Dendritic cell treated with granulocyte-macrophage colony-stimulating factor and Interleukin-4, amounts not matched to agents 40 ng/mL and 50 ng/mL, for 4 days (primary cell): ENCODE measurements at regions not wholly inside any gene's neighbourhood (a gene's known extent, or its start where the extent isn't known, plus 50 kb on each side); places are given as distances from the start of the nearest gene placed in this dataset.

Experiments used
- H3K27ac Mint-ChIP-seq: one replicate; pipeline ENCODE4 v1.8.0; 2022; ENCODE audit warnings: mild to moderate bottlenecking, mixed read lengths
- H3K27me3 Mint-ChIP-seq: one replicate; pipeline ENCODE4 v1.8.0; 2022; ENCODE audit warnings: mild to moderate bottlenecking, mixed read lengths
- H3K36me3 Mint-ChIP-seq: one replicate; pipeline ENCODE4 v1.8.0; 2022; ENCODE audit warnings: low read depth, mixed read lengths
- H3K4me1 Mint-ChIP-seq: one replicate; pipeline ENCODE4 v1.8.0; 2022; ENCODE audit warnings: low read depth, mixed read lengths
- H3K4me3 Mint-ChIP-seq: one replicate; pipeline ENCODE4 v1.8.0; 2022; ENCODE audit warnings: mild to moderate bottlenecking, moderate library complexity, mixed read lengths
- H3K9me3 Mint-ChIP-seq: one replicate; pipeline ENCODE4 v1.8.0; 2022; ENCODE audit warnings: mixed read lengths
- intact Hi-C: fragments of 100-400 bp; cut with micrococcal nuclease; formaldehyde crosslinking; loops from one replicate; pipeline ENCODE4 v1.15.0; 2022

DNA sequence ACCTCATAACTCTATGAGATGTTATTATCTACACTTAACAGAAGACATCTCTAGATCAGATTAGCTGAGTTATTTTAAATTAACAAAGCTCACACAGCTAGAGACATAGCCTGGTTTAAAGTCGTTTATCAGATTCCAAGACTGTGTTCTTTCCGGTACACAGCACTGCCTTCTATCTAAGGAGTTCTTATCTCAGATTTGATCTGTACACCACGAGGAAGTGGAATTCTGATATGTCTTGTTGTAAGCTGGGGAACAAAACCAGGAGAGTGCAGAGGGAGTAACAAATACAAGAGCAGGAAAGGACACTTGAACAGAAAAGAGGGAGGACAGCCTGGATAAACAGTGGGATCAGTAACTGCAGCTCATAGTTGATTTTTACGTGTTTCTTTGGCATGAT, 61.7 kb upstream of the KCNMB2 start:
- no peaks in the 10 kb centered on the region for H3K27me3 Mint-ChIP-seq
- H3K4me1 Mint-ChIP-seq, result no peaks in the 10 kb centered on the region
- H3K27ac Mint-ChIP-seq, result no peak overlapping the region
- intact Hi-C loops, result no loop called here
- no peaks in the 10 kb centered on the region for H3K9me3 Mint-ChIP-seq
- H3K4me3 Mint-ChIP-seq, result no peak overlapping the region
- H3K36me3 Mint-ChIP-seq, result no peaks in the 10 kb centered on the region

DNA sequence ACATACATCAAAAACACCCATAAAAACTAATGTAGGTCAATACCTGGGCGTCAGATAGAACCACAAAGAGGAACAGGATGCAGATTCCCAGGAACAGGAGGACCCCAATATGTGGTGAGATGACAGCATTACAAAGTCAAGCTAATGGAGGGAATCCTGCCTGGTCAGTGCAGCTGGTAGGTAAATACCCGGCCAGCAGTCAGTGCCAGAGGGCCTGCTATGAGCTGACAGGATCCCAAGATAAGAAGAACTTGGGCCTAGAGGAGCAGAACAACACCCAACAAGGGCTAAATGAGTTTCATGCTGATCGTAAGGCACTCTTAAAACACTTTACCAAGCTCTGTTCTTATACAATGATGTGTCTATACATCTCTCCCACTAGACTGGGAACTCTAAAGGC, 61.2 kb upstream of the KCNMB2 start:
- Mint-ChIP-seq H3K4me1 (no peaks in the 10 kb centered on the region), H3K4me3 (no peak overlapping the region), H3K9me3 (no peaks in the 10 kb centered on the region), H3K27ac (no peak overlapping the region), H3K36me3 (no peaks in the 10 kb centered on the region), H3K27me3 (no peaks in the 10 kb centered on the region)
- intact Hi-C loops, result no loop called here

DNA sequence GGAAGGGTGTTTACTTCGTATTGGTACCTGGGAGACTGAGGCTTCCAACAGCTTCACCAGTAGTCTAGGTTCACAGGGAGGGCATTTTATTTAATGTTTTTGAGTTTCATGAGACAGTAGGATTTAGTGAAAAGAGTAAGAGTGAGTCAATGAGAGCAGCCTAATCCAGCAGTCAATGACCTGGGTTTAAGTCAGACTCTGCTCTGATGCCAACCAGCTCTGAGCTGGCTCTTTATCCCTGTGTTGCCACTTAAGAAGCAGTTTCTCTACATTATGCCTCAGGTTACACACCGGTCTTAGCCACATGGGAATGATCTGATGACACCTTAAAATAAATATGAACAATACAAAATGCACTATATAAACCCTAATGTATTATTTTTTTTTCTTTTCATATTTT, 59.4 kb upstream of the KCNMB2 start:
- intact Hi-C loops, result no loop called here
- no peaks in the 10 kb centered on the region for H3K36me3 Mint-ChIP-seq
- H3K9me3 Mint-ChIP-seq, result no peaks in the 10 kb centered on the region
- H3K27me3 Mint-ChIP-seq, result no peaks in the 10 kb centered on the region
- H3K4me3 Mint-ChIP-seq, result no peak overlapping the region
- H3K4me1 Mint-ChIP-seq, result no peaks in the 10 kb centered on the region
- no peak overlapping the region for H3K27ac Mint-ChIP-seq

DNA sequence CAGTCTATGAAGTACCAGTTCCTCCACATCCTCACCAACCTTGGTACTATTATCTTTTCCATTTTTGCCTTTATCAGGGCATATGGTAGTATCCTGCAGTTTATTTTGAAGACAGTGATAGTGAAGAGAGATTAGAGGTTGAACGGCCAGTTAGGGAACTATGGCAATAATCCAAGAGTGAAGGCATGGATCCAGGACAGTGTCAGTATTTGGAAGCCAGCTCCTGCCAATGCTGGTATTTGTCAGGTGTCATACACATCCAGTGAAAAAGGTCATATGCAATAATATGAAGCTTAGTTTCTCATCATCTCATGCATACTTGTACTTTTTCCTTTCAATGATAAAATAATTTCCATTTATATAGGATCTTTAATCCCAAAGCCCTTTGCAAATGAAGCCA, 56.8 kb upstream of the KCNMB2 start:
- intact Hi-C loops, result no loop called here
- no peaks in the 10 kb centered on the region for H3K36me3 Mint-ChIP-seq

DNA sequence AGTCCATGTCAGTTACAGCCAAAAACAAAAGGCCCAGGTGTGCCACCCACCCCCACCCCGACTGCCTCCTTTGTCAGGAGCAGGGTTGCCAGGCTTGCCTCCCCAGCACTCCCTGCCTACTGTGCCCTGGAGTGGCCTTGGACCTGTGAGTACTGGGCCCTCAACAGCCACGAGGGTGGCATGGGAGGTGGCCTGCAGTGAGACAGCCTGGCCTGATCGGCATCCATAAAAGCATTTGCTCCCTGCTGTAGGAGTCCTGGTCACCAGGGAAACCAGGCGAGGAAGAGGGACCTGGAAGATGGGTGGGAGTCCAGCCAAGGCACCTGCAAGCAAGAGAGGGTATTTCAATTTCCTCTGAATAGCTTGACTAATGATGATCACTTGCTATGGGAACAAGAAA, 56.4 kb upstream of the KCNMB2 start:
- Mint-ChIP-seq H3K27me3 (no peaks in the 10 kb centered on the region), H3K36me3 (no peaks in the 10 kb centered on the region)
- intact Hi-C loops, result no loop called here

More for the DNA sequence above, 56.8 kb upstream of the KCNMB2 start:
- Mint-ChIP-seq H3K9me3 (no peaks in the 10 kb centered on the region), H3K27ac (no peak overlapping the region), H3K4me1 (no peaks in the 10 kb centered on the region), H3K27me3 (no peaks in the 10 kb centered on the region), H3K4me3 (no peak overlapping the region)

DNA sequence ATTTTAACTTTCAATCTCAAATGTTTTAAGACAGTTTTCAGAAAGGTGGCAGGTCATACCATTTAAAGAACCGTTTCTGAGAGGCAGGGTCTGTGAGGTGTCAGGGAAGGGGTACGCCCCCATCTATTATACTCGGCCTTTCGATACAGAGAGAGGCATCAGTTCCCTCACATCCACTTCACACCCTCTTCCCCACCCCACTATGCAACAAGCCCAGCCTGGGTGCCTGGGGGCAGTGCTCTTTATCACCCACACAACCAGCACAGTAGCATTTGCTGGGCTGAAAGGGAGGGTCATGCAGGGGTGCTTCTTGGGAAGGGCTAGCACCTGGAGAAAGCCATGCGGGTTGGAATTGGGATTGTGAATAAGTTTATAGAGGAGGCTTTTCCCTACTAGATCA, 56.0 kb upstream of the KCNMB2 start:
- Mint-ChIP-seq H3K36me3 (no peaks in the 10 kb centered on the region), H3K4me3 (no peak overlapping the region), H3K27me3 (no peaks in the 10 kb centered on the region), H3K27ac (no peak overlapping the region), H3K4me1 (no peaks in the 10 kb centered on the region), H3K9me3 (peaks cover 5% of the 10 kb centered on the region)
- intact Hi-C loops, result no loop called here

More for the DNA sequence above, 56.4 kb upstream of the KCNMB2 start:
- Mint-ChIP-seq H3K27ac (no peak overlapping the region), H3K4me1 (no peaks in the 10 kb centered on the region), H3K9me3 (peaks cover under 1% of the 10 kb centered on the region), H3K4me3 (no peak overlapping the region)

DNA sequence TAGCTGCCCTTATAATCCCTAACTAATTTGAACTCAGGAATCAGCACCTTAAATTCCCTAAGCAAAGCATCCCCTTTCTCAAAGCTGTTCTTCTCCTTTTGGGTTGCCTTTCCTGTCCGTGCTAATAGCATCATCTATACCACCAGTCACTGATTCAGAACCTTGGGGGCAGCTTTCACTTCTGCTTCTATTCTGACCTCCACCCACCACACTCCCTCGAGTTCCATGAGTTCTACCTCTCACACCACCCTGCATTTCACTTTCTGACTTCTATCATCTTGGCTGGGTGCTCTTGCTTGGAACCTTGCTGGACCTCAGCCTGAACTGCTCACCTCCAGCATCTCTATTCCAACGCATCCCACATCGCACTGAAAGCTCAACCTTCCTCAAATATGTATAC, 55.4 kb upstream of the KCNMB2 start:
- no peaks in the 10 kb centered on the region for H3K36me3 Mint-ChIP-seq
- no peaks in the 10 kb centered on the region for H3K4me1 Mint-ChIP-seq
- peaks cover 6% of the 10 kb centered on the region for H3K9me3 Mint-ChIP-seq
- intact Hi-C loops, result no loop called here
- no peak overlapping the region for H3K4me3 Mint-ChIP-seq
- no peak overlapping the region for H3K27ac Mint-ChIP-seq
- no peaks in the 10 kb centered on the region for H3K27me3 Mint-ChIP-seq

DNA sequence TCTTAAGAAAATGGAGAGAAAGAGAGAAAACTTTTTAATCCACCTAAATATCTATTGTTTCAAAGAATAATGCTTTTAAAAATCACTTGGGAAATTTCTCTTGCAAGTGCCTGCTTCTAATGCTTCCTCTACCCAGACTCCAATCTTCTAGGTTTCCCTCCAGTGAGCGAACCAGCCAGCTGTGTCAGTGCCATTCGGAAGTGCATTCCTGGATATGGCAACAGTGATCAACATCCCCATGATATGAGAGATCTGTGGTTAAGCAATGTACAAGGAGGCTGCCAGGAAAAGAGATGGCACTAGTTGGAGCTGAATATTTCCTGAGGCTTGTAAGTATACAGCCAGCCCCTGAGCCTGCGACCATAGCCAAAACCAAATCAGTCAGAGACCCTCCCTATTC, 53.3 kb upstream of the KCNMB2 start:
- Mint-ChIP-seq H3K9me3 (peaks cover 6% of the 10 kb centered on the region), H3K4me1 (no peaks in the 10 kb centered on the region), H3K27ac (no peak overlapping the region), H3K4me3 (no peak overlapping the region), H3K36me3 (no peaks in the 10 kb centered on the region), H3K27me3 (no peaks in the 10 kb centered on the region)
- intact Hi-C loops, result no loop called here

DNA sequence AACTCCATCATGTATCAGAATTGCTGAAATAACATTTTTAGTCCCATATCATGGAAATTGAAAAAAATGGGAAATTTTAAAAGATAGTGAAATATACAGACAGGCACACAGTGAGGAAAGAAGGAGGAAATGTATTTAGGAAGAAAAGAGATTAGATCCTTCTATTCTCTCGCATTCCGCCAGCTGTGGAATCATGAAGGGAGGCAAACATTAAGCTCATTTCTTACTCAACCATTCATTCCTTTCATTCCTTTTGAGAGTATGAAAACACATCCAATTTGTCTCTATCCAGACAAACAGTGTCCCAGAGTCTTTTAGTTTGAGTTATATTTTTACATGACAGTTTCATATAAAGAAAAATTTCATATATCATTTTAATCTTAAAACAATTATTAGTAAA, 52.5 kb upstream of the KCNMB2 start:
- no peaks in the 10 kb centered on the region for H3K27me3 Mint-ChIP-seq
- no peak overlapping the region for H3K27ac Mint-ChIP-seq
- no peaks in the 10 kb centered on the region for H3K4me1 Mint-ChIP-seq
- no peaks in the 10 kb centered on the region for H3K36me3 Mint-ChIP-seq
- intact Hi-C loops, result no loop called here
- H3K4me3 Mint-ChIP-seq, result no peak overlapping the region
- peaks cover 6% of the 10 kb centered on the region for H3K9me3 Mint-ChIP-seq

DNA sequence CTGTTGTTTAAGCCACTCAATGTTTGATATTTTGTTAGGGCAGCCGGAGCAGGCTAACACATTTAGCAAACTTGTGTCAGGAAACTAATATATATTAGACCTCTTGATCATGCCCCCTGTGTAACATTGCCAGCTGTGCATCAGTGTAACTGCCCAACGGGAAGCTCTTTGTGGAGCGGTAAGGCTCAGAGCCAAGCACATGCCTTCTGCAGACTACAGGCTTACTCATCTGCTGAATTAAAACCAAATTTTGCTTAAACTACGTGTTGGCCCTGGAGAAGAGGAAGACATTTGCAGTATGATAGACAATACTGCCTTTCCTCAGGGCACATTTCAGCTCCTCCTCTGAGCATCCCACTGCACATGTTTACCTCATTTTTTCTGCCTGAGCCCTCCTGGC, 50.5 kb upstream of the KCNMB2 start:
- Mint-ChIP-seq H3K27ac (no peak overlapping the region), H3K27me3 (no peaks in the 10 kb centered on the region), H3K36me3 (no peaks in the 10 kb centered on the region), H3K9me3 (peaks cover 6% of the 10 kb centered on the region), H3K4me3 (no peak overlapping the region), H3K4me1 (no peaks in the 10 kb centered on the region)
- intact Hi-C loops, result no loop called here
